ENCODE measurements at regions not wholly inside any gene's neighbourhood (a gene's known extent, or its start where the extent isn't known, plus 50 kb on each side); places are given as distances from the start of the nearest gene placed in this dataset.

GRCh38 chr18:41266616-41267015, 688.4 kb upstream of the PIK3C3 start:
- no peak for TF ChIP-seq ZNF217 (IDR thresholded peaks at IDR 0.05)
- TF ChIP-seq, protein P1, sequence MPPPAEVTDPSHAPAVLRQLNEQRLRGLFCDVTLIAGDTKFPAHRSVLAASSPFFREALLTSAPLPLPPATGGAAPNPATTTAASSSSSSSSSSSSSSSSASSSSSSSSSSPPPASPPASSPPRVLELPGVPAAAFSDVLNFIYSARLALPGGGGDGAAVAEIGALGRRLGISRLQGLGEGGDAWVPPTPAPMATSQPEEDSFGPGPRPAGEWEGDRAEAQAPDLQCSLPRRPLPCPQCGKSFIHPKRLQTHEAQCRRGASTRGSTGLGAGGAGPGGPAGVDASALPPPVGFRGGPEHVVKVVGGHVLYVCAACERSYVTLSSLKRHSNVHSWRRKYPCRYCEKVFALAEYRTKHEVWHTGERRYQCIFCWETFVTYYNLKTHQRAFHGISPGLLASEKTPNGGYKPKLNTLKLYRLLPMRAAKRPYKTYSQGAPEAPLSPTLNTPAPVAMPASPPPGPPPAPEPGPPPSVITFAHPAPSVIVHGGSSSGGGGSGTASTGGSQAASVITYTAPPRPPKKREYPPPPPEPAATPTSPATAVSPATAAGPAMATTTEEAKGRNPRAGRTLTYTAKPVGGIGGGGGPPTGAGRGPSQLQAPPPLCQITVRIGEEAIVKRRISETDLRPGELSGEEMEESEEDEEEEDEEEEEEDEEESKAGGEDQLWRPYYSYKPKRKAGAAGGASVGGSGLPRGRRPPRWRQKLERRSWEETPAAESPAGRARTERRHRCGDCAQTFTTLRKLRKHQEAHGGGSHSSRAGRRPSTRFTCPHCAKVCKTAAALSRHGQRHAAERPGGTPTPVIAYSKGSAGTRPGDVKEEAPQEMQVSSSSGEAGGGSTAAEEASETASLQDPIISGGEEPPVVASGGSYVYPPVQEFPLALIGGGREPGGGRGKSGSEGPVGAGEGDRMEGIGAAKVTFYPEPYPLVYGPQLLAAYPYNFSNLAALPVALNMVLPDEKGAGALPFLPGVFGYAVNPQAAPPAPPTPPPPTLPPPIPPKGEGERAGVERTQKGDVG (CRISPR knock-in tag; IDR thresholded peaks at IDR 0.05) = no peak
- WGBS (ENCODE audit: insufficient coverage, insufficient replicate concordance, low lambda C conversion rate, missing lambda C conversion rate) = 7% methylated on average over 3 of the region's 3 CpGs
- FAIRE-seq (no peak), ATAC-seq (no peak), DNase-seq (ENCODE audit: low read depth, low spot score) (no peak)
- no peaks in the 10 kb centered on the region for H3K36me3 ChIP-seq (ENCODE audit: control insufficient read depth in 2 of 2, insufficient read depth in 2 of 2, low read length in 1 of 2)
- ChIA-PET POLR2A (no interaction called here), CTCF (no interaction called here), RAD21 (ENCODE audit: unreplicated experiment) (no interaction called here), SMC1A (ENCODE audit: uncharacterized antibody, unreplicated experiment) (no interaction called here)
- intact Hi-C loops (cut with micrococcal nuclease; ENCODE audit: unreplicated experiment) = no loop called here
- H3K4me1 ChIP-seq (ENCODE audit: control insufficient read depth, insufficient read depth, low read length) = no peaks in the 10 kb centered on the region
- H3K4me2 ChIP-seq (ENCODE audit: control insufficient read depth, insufficient read depth) = no peak overlapping the region
- no peaks in the 10 kb centered on the region for H3K9me3 ChIP-seq (replicated peaks; ENCODE audit: control insufficient read depth, insufficient read depth, low read length)
- no peaks in the 10 kb centered on the region for H3K79me2 ChIP-seq (ENCODE audit: control insufficient read depth, insufficient read depth, low read length)
- H4K20me1 ChIP-seq (ENCODE audit: control insufficient read depth, insufficient read depth) = no peaks in the 10 kb centered on the region
- no peaks in the 10 kb centered on the region; a peak in 1 of 4 replicates for H3K27me3 ChIP-seq (replicated peaks in 1 of 2; ENCODE audit: control insufficient read depth in 2 of 2, insufficient read depth in 2 of 2, low read length in 1 of 2)
- BruUV-seq (replicated peaks) = no TSS peak
- in situ Hi-C loops (cut with MboI) = no loop called here
- H3K4me3 ChIP-seq = no peak overlapping the region
- no peak overlapping the region for H2AFZ ChIP-seq (ENCODE audit: control insufficient read depth, low read depth, low read length)
- no peak overlapping the region for H3K9ac ChIP-seq (ENCODE audit: control insufficient read depth, insufficient read depth, low read length)
- no peak overlapping the region for H3K27ac ChIP-seq (ENCODE audit: control insufficient read depth, insufficient read depth)

GRCh38 chr18:41266204-41266603, 688.8 kb upstream of the PIK3C3 start:
- intact Hi-C loops (cut with micrococcal nuclease; ENCODE audit: unreplicated experiment) (no loop called here), in situ Hi-C loops (cut with MboI) (no loop called here)
- Histone ChIP-seq H3K9ac (ENCODE audit: control insufficient read depth, insufficient read depth, low read length) (no peak overlapping the region), H3K4me1 (ENCODE audit: control insufficient read depth, insufficient read depth, low read length) (no peaks in the 10 kb centered on the region), H3K36me3 (ENCODE audit: control insufficient read depth in 2 of 2, insufficient read depth in 2 of 2, low read length in 1 of 2) (no peaks in the 10 kb centered on the region), H3K4me2 (ENCODE audit: control insufficient read depth, insufficient read depth) (no peak overlapping the region), H3K27me3 (replicated peaks in 1 of 2; ENCODE audit: control insufficient read depth in 2 of 2, insufficient read depth in 2 of 2, low read length in 1 of 2) (no peaks in the 10 kb centered on the region; a peak in 1 of 4 replicates), H3K27ac (ENCODE audit: control insufficient read depth, insufficient read depth) (no peak overlapping the region), H2AFZ (ENCODE audit: control insufficient read depth, low read depth, low read length) (no peak overlapping the region), H4K20me1 (ENCODE audit: control insufficient read depth, insufficient read depth) (no peaks in the 10 kb centered on the region), H3K4me3 (no peak overlapping the region), H3K79me2 (ENCODE audit: control insufficient read depth, insufficient read depth, low read length) (no peaks in the 10 kb centered on the region), H3K9me3 (replicated peaks; ENCODE audit: control insufficient read depth, insufficient read depth, low read length) (no peaks in the 10 kb centered on the region)
- ATAC-seq (no peak), FAIRE-seq (no peak), DNase-seq (ENCODE audit: low read depth, low spot score) (no peak)
- CTCF ChIA-PET = no interaction called here
- 19% methylated on average over 5 of the region's 5 CpGs for WGBS (ENCODE audit: insufficient coverage, insufficient replicate concordance, low lambda C conversion rate, missing lambda C conversion rate)
- SMC1A ChIA-PET (ENCODE audit: uncharacterized antibody, unreplicated experiment) = no interaction called here
- no peak for TF ChIP-seq HDAC2 (IDR thresholded peaks at IDR 0.05)
- TF ChIP-seq FOXM1 (IDR thresholded peaks at IDR 0.05; ENCODE audit: low read depth, low read length) = no peak
- no peak for TF ChIP-seq NFXL1 (IDR thresholded peaks at IDR 0.05; ENCODE audit: borderline replicate concordance)
- no peak for TF ChIP-seq BACH1 (IDR thresholded peaks at IDR 0.05; ENCODE audit: borderline replicate concordance)
- TF ChIP-seq, protein P2, sequence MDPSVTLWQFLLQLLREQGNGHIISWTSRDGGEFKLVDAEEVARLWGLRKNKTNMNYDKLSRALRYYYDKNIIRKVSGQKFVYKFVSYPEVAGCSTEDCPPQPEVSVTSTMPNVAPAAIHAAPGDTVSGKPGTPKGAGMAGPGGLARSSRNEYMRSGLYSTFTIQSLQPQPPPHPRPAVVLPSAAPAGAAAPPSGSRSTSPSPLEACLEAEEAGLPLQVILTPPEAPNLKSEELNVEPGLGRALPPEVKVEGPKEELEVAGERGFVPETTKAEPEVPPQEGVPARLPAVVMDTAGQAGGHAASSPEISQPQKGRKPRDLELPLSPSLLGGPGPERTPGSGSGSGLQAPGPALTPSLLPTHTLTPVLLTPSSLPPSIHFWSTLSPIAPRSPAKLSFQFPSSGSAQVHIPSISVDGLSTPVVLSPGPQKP (IDR thresholded peaks at IDR 0.05; ENCODE audit: low read depth, low read length) = no peak
- TF ChIP-seq RELA (IDR thresholded peaks at IDR 0.05; ENCODE audit: borderline replicate concordance, partially characterized antibody) = no peak
- RAD21 ChIA-PET (ENCODE audit: unreplicated experiment) = no interaction called here
- no TSS peak for BruUV-seq (replicated peaks)
- POLR2A ChIA-PET = no interaction called here

Data from GM12878 (cell line).